Ascending aorta (tissue), 2 donors: ENCODE measurements at regions not wholly inside any gene's neighbourhood (a gene's known extent, or its start where the extent isn't known, plus 50 kb on each side); places are given as distances from the start of the nearest gene placed in this dataset.
"Not testable (repeated sequence)": the region's sequence is repeated elsewhere in the genome, so short reads cannot be mapped to it uniquely, and the experiment has no call there.

Source experiments
- DNase-seq, 2 donors: peaks; one replicate each; pipeline ENCODE4 v3.0.0-alpha.2; 2019; ENCODE audit warnings: low spot score in 2 of 2
- H3K27ac ChIP-seq, 2 donors: fragments of 200-600 bp; sonication (generic); one replicate each; pipeline ENCODE4 v1.5.1; 2016 to 2017; ENCODE audit warnings: mild to moderate bottlenecking in 1 of 2
- H3K27me3 ChIP-seq: fragments of 200-600 bp; sonication (generic); one replicate; pipeline ENCODE4 v1.5.1; 2017
- H3K36me3 ChIP-seq, 2 donors: fragments of 200-600 bp; sonication (generic); one replicate each; pipeline ENCODE4 v1.5.1; 2016
- H3K4me1 ChIP-seq, 2 donors: fragments of 200-600 bp; sonication (generic); one replicate each; pipeline ENCODE4 v1.5.1; 2016 to 2017; ENCODE audit warnings: mild to moderate bottlenecking in 1 of 2
- H3K4me3 ChIP-seq, 2 donors: fragments of 200-600 bp; sonication (generic); one replicate each; pipeline ENCODE4 v1.5.1; 2016 to 2017; ENCODE audit warnings: mild to moderate bottlenecking in 1 of 2
- H3K9me3 ChIP-seq, 2 donors: fragments of 200-600 bp; sonication (generic); one replicate each; pipeline ENCODE4 v1.5.1; 2016
- intact Hi-C: fragments of 100-400 bp; cut with DNase I; formaldehyde crosslinking; loops from one replicate; pipeline ENCODE4 v1.15.1; 2023
- TF ChIP-seq, protein P1 (sequence below), 3 experiments: fragments of 200-600 bp in 2 of 3; fragments of 450-650 bp in 1 of 3; sonication (generic) in 2 of 3; IDR thresholded peaks; one replicate each; pipeline ENCODE4 v1.5.1; 2016 to 2019; ENCODE audit warnings: antibody characterized with exemption in 3 of 3, mild to moderate bottlenecking in 1 of 3, moderate library complexity in 1 of 3

DNA sequence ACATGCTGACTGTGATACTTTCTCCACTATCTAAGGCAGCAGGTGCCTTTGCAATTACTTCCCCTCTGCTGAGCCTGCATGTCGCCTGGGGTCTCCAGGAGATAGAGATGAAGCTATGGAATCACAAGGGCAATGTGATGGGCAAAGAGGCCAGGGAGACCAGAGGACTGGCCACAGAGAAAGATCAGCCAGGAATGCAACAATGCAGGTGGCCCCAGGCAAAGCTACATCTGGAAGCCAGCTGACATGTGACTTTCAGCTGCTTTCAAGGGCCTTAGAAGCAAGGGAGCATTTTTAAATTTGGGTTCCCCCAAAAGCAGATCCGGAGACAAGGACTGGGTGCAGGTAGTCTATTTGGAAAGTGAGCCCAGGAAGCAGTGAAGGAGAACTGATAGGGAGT lies 107.9 kb upstream of the SRSF6 start:
- TF ChIP-seq, protein P1, sequence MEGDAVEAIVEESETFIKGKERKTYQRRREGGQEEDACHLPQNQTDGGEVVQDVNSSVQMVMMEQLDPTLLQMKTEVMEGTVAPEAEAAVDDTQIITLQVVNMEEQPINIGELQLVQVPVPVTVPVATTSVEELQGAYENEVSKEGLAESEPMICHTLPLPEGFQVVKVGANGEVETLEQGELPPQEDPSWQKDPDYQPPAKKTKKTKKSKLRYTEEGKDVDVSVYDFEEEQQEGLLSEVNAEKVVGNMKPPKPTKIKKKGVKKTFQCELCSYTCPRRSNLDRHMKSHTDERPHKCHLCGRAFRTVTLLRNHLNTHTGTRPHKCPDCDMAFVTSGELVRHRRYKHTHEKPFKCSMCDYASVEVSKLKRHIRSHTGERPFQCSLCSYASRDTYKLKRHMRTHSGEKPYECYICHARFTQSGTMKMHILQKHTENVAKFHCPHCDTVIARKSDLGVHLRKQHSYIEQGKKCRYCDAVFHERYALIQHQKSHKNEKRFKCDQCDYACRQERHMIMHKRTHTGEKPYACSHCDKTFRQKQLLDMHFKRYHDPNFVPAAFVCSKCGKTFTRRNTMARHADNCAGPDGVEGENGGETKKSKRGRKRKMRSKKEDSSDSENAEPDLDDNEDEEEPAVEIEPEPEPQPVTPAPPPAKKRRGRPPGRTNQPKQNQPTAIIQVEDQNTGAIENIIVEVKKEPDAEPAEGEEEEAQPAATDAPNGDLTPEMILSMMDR (IDR thresholded peaks at IDR 0.05): no peak
- Histone ChIP-seq H3K27ac (no peak overlapping the region), H3K9me3 (no peaks in the 10 kb centered on the region), H3K36me3 (no peaks in the 10 kb centered on the region), H3K27me3 (no peaks in the 10 kb centered on the region), H3K4me3 (no peak overlapping the region), H3K4me1 (no peaks in the 10 kb centered on the region)
- DNase-seq: no peak
- intact Hi-C loops: no loop called here

DNA sequence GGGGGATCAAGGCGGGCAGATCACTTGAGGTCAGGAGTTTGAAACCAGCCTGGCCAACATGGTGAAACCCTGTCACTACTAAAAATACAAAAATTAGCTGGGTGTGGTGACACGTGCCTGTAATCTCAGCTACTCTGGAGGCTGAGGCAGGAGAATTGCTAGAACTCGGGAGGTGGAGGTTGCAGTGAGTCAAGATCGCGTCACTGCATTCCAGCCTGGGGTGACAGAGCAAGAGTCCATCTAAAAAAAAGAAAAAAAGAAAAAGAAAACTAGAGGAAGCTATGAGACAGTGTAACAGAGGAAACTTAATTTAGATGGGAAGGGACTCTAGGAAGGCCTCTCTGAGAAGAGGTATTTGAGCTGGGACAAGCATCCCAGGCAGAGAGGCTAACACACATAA lies 109.9 kb upstream of the SRSF6 start:
- H3K36me3 ChIP-seq, intact Hi-C loops, H3K4me3 ChIP-seq, H3K27ac ChIP-seq, H3K9me3 ChIP-seq, H3K4me1 ChIP-seq, DNase-seq, H3K27me3 ChIP-seq: not testable (repeated sequence)

DNA sequence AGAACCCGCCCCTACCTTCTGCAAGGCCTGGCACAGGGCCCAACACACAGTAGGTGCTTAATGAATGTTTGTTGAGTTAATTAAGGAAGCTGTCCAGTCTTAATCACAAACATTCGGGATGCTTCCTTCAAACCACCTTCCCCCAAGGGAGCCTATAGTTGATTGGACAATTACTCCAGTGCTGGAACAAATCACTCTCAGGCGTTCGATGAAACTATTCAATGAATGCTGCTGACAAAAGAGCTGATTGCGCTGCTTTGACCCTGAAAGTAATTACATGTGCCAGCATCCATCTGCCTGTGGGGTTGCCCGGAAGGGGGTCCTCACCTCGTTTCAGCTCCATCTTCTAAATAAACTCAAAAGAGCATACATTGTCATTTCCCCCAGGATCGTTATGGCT lies 112.0 kb upstream of the SRSF6 start:
- H3K27ac ChIP-seq: no peak overlapping the region
- no peak for DNase-seq
- TF ChIP-seq, protein P1 (IDR thresholded peaks at IDR 0.05): no peak
- H3K27me3 ChIP-seq: no peaks in the 10 kb centered on the region
- H3K36me3 ChIP-seq: no peaks in the 10 kb centered on the region
- H3K4me3 ChIP-seq: no peak overlapping the region
- no peaks in the 10 kb centered on the region for H3K4me1 ChIP-seq
- H3K9me3 ChIP-seq: no peaks in the 10 kb centered on the region
- intact Hi-C loops: no loop called here

DNA sequence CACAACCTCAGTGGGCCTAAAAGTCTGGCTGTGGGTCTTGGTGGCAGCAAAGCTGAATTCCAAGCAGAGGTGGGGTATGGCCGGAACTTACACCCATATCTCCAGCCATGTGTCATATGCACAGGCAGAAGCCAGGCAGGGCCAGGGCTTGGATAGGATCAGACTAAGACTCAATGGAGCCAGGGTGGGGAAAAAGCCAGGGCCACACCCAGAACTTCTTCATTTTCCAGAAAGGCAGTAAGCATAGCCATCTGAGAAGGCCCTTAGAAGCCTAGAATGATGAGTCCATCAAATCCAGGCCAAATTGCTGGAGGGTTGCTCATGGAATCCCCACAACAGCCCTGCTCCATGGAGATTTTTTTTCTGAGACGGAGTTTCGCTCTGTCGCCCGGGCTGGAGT lies 116.2 kb upstream of the SRSF6 start:
- no peaks in the 10 kb centered on the region for H3K36me3 ChIP-seq
- H3K27ac ChIP-seq: no peak overlapping the region
- no peaks in the 10 kb centered on the region for H3K27me3 ChIP-seq
- H3K9me3 ChIP-seq: no peaks in the 10 kb centered on the region
- H3K4me3 ChIP-seq: no peak overlapping the region
- intact Hi-C loops: no loop called here
- TF ChIP-seq, protein P1 (IDR thresholded peaks at IDR 0.05): no peak
- H3K4me1 ChIP-seq: no peaks in the 10 kb centered on the region
- no peak for DNase-seq

DNA sequence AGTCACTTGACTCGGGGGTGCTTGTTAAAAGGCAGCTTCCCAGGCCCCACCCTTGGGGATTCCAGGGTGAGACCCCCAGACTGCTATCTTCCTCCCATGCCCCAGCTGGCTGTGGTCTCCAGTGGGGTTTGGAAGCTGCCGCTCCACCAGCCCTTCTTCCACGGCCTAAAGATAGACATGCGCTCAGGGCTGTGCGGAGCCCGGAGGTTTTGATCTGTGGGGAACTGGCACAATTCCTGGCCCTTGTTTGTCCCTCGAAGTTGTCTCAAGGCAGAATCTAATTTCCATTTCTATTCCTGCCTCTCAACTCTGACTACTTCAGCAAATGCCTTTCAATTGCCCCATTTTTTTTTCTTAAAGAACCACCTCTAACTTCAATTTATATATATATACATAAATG lies 120.7 kb upstream of the SRSF6 start:
- TF ChIP-seq, protein P1 (IDR thresholded peaks at IDR 0.05): no peak
- H3K36me3 ChIP-seq: no peaks in the 10 kb centered on the region
- no peaks in the 10 kb centered on the region for H3K4me1 ChIP-seq
- DNase-seq: no peak
- no peak overlapping the region for H3K27ac ChIP-seq
- H3K4me3 ChIP-seq: no peak overlapping the region
- intact Hi-C loops: no loop called here
- H3K27me3 ChIP-seq: no peaks in the 10 kb centered on the region
- no peaks in the 10 kb centered on the region for H3K9me3 ChIP-seq

DNA sequence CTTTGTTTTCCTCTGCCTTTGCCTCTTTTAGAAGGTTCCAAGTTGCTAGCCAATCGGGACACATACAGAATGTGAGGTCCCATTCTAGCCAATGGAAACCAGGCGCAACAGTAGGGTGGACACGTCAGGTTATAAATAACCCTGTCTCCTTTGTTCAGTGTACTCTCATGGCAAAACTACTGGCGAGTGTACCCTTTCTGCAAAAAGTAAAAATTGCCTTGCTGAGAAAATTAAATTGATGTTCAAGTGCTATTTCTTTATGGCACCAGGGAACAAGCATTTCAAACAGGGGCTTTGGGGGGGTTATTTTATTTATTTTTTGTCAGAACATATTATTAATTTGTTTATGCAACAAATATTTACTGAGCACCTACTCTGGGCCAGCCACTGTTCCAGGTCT lies 123.6 kb upstream of the SRSF6 start:
- TF ChIP-seq, protein P1 (IDR thresholded peaks at IDR 0.05): no peak
- Histone ChIP-seq H3K4me1 (no peaks in the 10 kb centered on the region), H3K36me3 (no peaks in the 10 kb centered on the region), H3K27ac (no peak overlapping the region), H3K27me3 (no peaks in the 10 kb centered on the region), H3K9me3 (no peaks in the 10 kb centered on the region), H3K4me3 (no peak overlapping the region)
- intact Hi-C loops: no loop called here
- no peak for DNase-seq
